GM10847 (cell line): ENCODE measurements at regions not wholly inside any gene's neighbourhood (a gene's known extent, or its start where the extent isn't known, plus 50 kb on each side); places are given as distances from the start of the nearest gene placed in this dataset.
A peak's percentile ranks its signal among the peaks of the same experiment; 100 is the strongest.

ENCODE experiments used
- POLR2A ChIP-seq: IDR thresholded peaks from 2 replicates; pipeline ENCODE4 v1.6.1; 2011; ENCODE audit not compliant: insufficient read length; ENCODE audit errors: extremely low read depth

GRCh38 chr17:77066165-77066564 lies 74.6 kb upstream of the SEC14L1 start:
- TF ChIP-seq POLR2A: no peak

- TF ChIP-seq POLR2A: no peak
Observed at GRCh38 chr17:77068915-77069314, 71.9 kb upstream of the SEC14L1 start.

- no peak for TF ChIP-seq POLR2A
Observed at GRCh38 chr17:77070888-77071279, 69.9 kb upstream of the SEC14L1 start.

- no peak for TF ChIP-seq POLR2A
Observed at GRCh38 chr17:77071925-77072490, 68.8 kb upstream of the SEC14L1 start.

GRCh38 chr17:77072670-77073069 lies 68.1 kb upstream of the SEC14L1 start:
- TF ChIP-seq POLR2A: no peak

- no peak for TF ChIP-seq POLR2A
Observed at GRCh38 chr17:77074681-77075080, 66.1 kb upstream of the SEC14L1 start.

- no peak for TF ChIP-seq POLR2A
Observed at GRCh38 chr17:77076124-77076830, 64.5 kb upstream of the SEC14L1 start.

GRCh38 chr17:77083531-77083930 lies 57.2 kb upstream of the SEC14L1 start:
- no peak for TF ChIP-seq POLR2A

- no peak for TF ChIP-seq POLR2A
Observed at GRCh38 chr17:77085926-77086432, 54.8 kb upstream of the SEC14L1 start.

- no peak for TF ChIP-seq POLR2A
Observed at GRCh38 chr17:77086433-77087010, 54.2 kb upstream of the SEC14L1 start.

GRCh38 chr17:77087650-77088454 lies 52.9 kb upstream of the SEC14L1 start:
- no peak for TF ChIP-seq POLR2A

GRCh38 chr17:77088455-77089123 lies 52.2 kb upstream of the SEC14L1 start:
- peak; percentile 71 for TF ChIP-seq POLR2A

- no peak for TF ChIP-seq POLR2A
Observed at GRCh38 chr17:77089124-77089490, 51.7 kb upstream of the SEC14L1 start.

GRCh38 chr17:77090476-77090875 lies 50.3 kb upstream of the SEC14L1 start:
- no peak for TF ChIP-seq POLR2A
